ENCODE measurements at regions not wholly inside any gene's neighbourhood (a gene's known extent, or its start where the extent isn't known, plus 50 kb on each side); places are given as distances from the start of the nearest gene placed in this dataset.

- TF ChIP-seq OSR1 (CRISPR knock-in tag; IDR thresholded peaks at IDR 0.05) (no peak), CSDC2 (CRISPR knock-in tag; IDR thresholded peaks at IDR 0.05) (no peak), ZNF565 (CRISPR knock-in tag; conservative IDR thresholded peaks at IDR 0.05; ENCODE audit: low read depth) (no peak), ARNTL (CRISPR knock-in tag; IDR thresholded peaks at IDR 0.05; ENCODE audit: borderline replicate concordance, low read depth) (no peak), ZC3H10 (CRISPR knock-in tag; IDR thresholded peaks at IDR 0.05) (no peak), ZNF70 (CRISPR knock-in tag; IDR thresholded peaks at IDR 0.05) (no peak), SNAI2 (CRISPR knock-in tag; IDR thresholded peaks at IDR 0.05) (no peak), BACH2 (CRISPR knock-in tag; IDR thresholded peaks at IDR 0.05; ENCODE audit: borderline replicate concordance) (no peak)
- TF ChIP-seq, protein P1, sequence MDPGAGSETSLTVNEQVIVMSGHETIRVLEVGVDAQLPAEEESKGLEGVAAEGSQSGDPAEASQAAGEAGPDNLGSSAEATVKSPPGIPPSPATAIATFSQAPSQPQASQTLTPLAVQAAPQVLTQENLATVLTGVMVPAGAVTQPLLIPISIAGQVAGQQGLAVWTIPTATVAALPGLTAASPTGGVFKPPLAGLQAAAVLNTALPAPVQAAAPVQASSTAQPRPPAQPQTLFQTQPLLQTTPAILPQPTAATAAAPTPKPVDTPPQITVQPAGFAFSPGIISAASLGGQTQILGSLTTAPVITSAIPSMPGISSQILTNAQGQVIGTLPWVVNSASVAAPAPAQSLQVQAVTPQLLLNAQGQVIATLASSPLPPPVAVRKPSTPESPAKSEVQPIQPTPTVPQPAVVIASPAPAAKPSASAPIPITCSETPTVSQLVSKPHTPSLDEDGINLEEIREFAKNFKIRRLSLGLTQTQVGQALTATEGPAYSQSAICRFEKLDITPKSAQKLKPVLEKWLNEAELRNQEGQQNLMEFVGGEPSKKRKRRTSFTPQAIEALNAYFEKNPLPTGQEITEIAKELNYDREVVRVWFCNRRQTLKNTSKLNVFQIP (CRISPR knock-in tag; IDR thresholded peaks at IDR 0.05; ENCODE audit: borderline replicate concordance, low read depth) = no peak
- no peak for ATAC-seq
Observed at GRCh38 chr12:92492291-92492690, 210.5 kb upstream of the PLEKHG7 start.

GRCh38 chr12:92489781-92490180 lies 213.0 kb upstream of the PLEKHG7 start:
- ATAC-seq = no peak
- TF ChIP-seq ZNF8 (CRISPR knock-in tag; IDR thresholded peaks at IDR 0.05) (no peak), OSR1 (CRISPR knock-in tag; IDR thresholded peaks at IDR 0.05) (no peak), ARNTL (CRISPR knock-in tag; IDR thresholded peaks at IDR 0.05; ENCODE audit: borderline replicate concordance, low read depth) (no peak), GLIS3 (CRISPR knock-in tag; IDR thresholded peaks at IDR 0.05) (no peak), ZFP3 (CRISPR knock-in tag; IDR thresholded peaks at IDR 0.05) (no peak)

DNA sequence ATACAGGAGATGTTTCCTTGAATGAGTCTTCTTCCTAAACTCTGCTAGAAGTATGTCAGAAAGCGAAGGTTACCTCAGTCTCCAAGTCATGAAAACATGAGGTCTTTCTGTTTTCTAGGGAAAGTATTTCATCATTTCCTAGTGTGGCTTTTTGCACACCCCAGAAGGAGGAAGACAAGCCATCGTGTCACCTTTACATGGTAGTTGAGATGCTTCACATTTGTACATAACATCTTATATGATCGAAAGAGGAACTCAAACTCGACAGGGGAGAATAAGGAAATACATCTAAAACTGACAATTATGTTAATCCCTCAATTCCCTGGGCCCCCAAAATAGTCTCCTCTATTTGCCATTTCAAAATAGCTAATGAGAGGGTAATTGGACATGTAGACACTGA lies 214.1 kb upstream of the PLEKHG7 start:
- no peak for ATAC-seq
- TF ChIP-seq, protein P1 (CRISPR knock-in tag; IDR thresholded peaks at IDR 0.05; ENCODE audit: borderline replicate concordance, low read depth) = no peak
- TF ChIP-seq OSR1 (CRISPR knock-in tag; IDR thresholded peaks at IDR 0.05) = no peak
- TF ChIP-seq ARNTL (CRISPR knock-in tag; IDR thresholded peaks at IDR 0.05; ENCODE audit: borderline replicate concordance, low read depth) = no peak
- no peak for TF ChIP-seq PATZ1 (CRISPR knock-in tag; IDR thresholded peaks at IDR 0.05; ENCODE audit: borderline replicate concordance)
- no peak for TF ChIP-seq CSRNP3 (CRISPR knock-in tag; IDR thresholded peaks at IDR 0.05)
- no peak for TF ChIP-seq SNAI2 (CRISPR knock-in tag; IDR thresholded peaks at IDR 0.05)
- no peak for TF ChIP-seq ZNF8 (CRISPR knock-in tag; IDR thresholded peaks at IDR 0.05)
- no peak for TF ChIP-seq BACH2 (CRISPR knock-in tag; IDR thresholded peaks at IDR 0.05; ENCODE audit: borderline replicate concordance)
- TF ChIP-seq, protein P2, sequence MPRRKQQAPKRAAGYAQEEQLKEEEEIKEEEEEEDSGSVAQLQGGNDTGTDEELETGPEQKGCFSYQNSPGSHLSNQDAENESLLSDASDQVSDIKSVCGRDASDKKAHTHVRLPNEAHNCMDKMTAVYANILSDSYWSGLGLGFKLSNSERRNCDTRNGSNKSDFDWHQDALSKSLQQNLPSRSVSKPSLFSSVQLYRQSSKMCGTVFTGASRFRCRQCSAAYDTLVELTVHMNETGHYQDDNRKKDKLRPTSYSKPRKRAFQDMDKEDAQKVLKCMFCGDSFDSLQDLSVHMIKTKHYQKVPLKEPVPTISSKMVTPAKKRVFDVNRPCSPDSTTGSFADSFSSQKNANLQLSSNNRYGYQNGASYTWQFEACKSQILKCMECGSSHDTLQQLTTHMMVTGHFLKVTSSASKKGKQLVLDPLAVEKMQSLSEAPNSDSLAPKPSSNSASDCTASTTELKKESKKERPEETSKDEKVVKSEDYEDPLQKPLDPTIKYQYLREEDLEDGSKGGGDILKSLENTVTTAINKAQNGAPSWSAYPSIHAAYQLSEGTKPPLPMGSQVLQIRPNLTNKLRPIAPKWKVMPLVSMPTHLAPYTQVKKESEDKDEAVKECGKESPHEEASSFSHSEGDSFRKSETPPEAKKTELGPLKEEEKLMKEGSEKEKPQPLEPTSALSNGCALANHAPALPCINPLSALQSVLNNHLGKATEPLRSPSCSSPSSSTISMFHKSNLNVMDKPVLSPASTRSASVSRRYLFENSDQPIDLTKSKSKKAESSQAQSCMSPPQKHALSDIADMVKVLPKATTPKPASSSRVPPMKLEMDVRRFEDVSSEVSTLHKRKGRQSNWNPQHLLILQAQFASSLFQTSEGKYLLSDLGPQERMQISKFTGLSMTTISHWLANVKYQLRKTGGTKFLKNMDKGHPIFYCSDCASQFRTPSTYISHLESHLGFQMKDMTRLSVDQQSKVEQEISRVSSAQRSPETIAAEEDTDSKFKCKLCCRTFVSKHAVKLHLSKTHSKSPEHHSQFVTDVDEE (CRISPR knock-in tag; IDR thresholded peaks at IDR 0.05) = no peak
- no peak for TF ChIP-seq ISL1 (CRISPR knock-in tag; IDR thresholded peaks at IDR 0.05)
- no peak for TF ChIP-seq GLIS3 (CRISPR knock-in tag; IDR thresholded peaks at IDR 0.05)
- no peak for TF ChIP-seq ZNF565 (CRISPR knock-in tag; conservative IDR thresholded peaks at IDR 0.05; ENCODE audit: low read depth)
- TF ChIP-seq ZFP30 (CRISPR knock-in tag; IDR thresholded peaks at IDR 0.05) = no peak
- TF ChIP-seq ZFP3 (CRISPR knock-in tag; IDR thresholded peaks at IDR 0.05) = no peak
- TF ChIP-seq ZC3H10 (CRISPR knock-in tag; IDR thresholded peaks at IDR 0.05) = no peak
- no peak for TF ChIP-seq TOX (CRISPR knock-in tag; IDR thresholded peaks at IDR 0.05; ENCODE audit: borderline replicate concordance)
- TF ChIP-seq RARB (CRISPR knock-in tag; IDR thresholded peaks at IDR 0.05) = no peak
- TF ChIP-seq CSDC2 (CRISPR knock-in tag; IDR thresholded peaks at IDR 0.05) = no peak
- TF ChIP-seq, protein P3, sequence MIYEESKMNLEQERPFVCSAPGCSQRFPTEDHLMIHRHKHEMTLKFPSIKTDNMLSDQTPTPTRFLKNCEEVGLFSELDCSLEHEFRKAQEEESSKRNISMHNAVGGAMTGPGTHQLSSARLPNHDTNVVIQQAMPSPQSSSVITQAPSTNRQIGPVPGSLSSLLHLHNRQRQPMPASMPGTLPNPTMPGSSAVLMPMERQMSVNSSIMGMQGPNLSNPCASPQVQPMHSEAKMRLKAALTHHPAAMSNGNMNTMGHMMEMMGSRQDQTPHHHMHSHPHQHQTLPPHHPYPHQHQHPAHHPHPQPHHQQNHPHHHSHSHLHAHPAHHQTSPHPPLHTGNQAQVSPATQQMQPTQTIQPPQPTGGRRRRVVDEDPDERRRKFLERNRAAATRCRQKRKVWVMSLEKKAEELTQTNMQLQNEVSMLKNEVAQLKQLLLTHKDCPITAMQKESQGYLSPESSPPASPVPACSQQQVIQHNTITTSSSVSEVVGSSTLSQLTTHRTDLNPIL (CRISPR knock-in tag; IDR thresholded peaks at IDR 0.05; ENCODE audit: low read depth) = no peak
- TF ChIP-seq ZNF70 (CRISPR knock-in tag; IDR thresholded peaks at IDR 0.05) = no peak

Data from SK-N-SH treated with all-trans-retinoic acid at 6 μM for 48 hours (cell line).